ENCODE measurements at regions not wholly inside any gene's neighbourhood (a gene's known extent, or its start where the extent isn't known, plus 50 kb on each side); places are given as distances from the start of the nearest gene placed in this dataset.

DNA sequence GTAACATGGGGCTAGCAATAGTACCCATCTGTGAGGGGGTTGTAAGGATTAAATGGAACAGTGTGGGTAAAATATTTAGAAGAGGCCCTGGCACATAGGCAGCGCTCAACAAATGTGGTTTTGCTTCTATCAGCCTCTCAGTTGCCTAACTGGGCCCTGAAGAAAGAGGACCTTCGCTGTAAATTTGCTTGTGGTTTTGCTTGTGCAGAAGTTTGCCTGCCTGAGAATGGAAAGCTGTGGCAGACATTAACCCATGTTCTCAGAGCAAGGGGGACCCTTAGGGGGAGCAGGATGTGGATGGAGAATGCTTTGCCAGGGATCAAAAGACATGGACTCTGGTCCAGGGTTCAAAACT is 160.1 kb downstream of the BRMS1L start:
- TF ChIP-seq, protein P1, sequence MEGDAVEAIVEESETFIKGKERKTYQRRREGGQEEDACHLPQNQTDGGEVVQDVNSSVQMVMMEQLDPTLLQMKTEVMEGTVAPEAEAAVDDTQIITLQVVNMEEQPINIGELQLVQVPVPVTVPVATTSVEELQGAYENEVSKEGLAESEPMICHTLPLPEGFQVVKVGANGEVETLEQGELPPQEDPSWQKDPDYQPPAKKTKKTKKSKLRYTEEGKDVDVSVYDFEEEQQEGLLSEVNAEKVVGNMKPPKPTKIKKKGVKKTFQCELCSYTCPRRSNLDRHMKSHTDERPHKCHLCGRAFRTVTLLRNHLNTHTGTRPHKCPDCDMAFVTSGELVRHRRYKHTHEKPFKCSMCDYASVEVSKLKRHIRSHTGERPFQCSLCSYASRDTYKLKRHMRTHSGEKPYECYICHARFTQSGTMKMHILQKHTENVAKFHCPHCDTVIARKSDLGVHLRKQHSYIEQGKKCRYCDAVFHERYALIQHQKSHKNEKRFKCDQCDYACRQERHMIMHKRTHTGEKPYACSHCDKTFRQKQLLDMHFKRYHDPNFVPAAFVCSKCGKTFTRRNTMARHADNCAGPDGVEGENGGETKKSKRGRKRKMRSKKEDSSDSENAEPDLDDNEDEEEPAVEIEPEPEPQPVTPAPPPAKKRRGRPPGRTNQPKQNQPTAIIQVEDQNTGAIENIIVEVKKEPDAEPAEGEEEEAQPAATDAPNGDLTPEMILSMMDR (IDR thresholded peaks at IDR 0.05 in 2 of 3, conservative IDR thresholded peaks at IDR 0.05 in 1 of 3; ENCODE audit: insufficient read depth in 2 of 3, low read depth in 1 of 3, low read length in 3 of 3) = no peak
- TF ChIP-seq SIN3A (IDR thresholded peaks at IDR 0.05; ENCODE audit: borderline replicate concordance in 2 of 2, control insufficient read depth in 1 of 2, low read depth in 2 of 2, low read length in 2 of 2) = no peak
- TF ChIP-seq, protein P2, sequence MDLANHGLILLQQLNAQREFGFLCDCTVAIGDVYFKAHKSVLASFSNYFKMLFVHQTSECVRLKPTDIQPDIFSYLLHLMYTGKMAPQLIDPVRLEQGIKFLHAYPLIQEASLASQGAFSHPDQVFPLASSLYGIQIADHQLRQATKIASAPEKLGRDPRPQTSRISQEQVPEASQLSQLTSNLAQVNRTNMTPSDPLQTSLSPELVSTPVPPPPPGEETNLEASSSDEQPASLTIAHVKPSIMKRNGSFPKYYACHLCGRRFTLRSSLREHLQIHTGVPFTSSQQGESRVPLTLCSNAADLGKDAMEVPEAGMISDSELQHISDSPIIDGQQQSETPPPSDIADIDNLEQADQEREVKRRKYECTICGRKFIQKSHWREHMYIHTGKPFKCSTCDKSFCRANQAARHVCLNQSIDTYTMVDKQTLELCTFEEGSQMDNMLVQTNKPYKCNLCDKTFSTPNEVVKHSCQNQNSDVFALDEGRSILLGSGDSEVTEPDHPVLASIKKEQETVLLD (IDR thresholded peaks at IDR 0.05) = no peak
- TF ChIP-seq MAFF (IDR thresholded peaks at IDR 0.05; ENCODE audit: low read length) = no peak
- TF ChIP-seq RFX5 (IDR thresholded peaks at IDR 0.05; ENCODE audit: low read depth, low read length) = no peak
- no peak for TF ChIP-seq POLR2AphosphoS5 (IDR thresholded peaks at IDR 0.05; ENCODE audit: control insufficient read depth, insufficient read depth, low read depth, low read length)
- TF ChIP-seq POLR2A (conservative IDR thresholded peaks at IDR 0.05) = no peak
- TF ChIP-seq GABPA (tag; conservative IDR thresholded peaks at IDR 0.05; ENCODE audit: low read depth) = no peak
- no peak for TF ChIP-seq ZBTB17 (CRISPR knock-in tag; IDR thresholded peaks at IDR 0.05)
- no peak for TF ChIP-seq NFE2L1 (tag; IDR thresholded peaks at IDR 0.05; ENCODE audit: borderline replicate concordance, low read depth)
- no peak for TF ChIP-seq PRMT5 (CRISPR knock-in tag; IDR thresholded peaks at IDR 0.05)
- TF ChIP-seq OTX1 (CRISPR knock-in tag; IDR thresholded peaks at IDR 0.05) = no peak
- no peak for TF ChIP-seq MYC (IDR thresholded peaks at IDR 0.05; ENCODE audit: low read depth, low read length)
- no peak for TF ChIP-seq MYC (CRISPR knock-in tag; IDR thresholded peaks at IDR 0.05; ENCODE audit: borderline replicate concordance, low read depth)

Measured in K562 (cell line).